Activated CD4-positive, alpha-beta T cell treated with anti-CD3 and anti-CD28 coated beads, Interleukin-2, amount 50 U/mL, for 48 hours (primary cell): ENCODE measurements at regions not wholly inside any gene's neighbourhood (a gene's known extent, or its start where the extent isn't known, plus 50 kb on each side); places are given as distances from the start of the nearest gene placed in this dataset.
"Not testable (repeated sequence)": the region's sequence is repeated elsewhere in the genome, so short reads cannot be mapped to it uniquely, and the experiment has no call there.

Experiments used
- DNase-seq, 2 experiments: peaks; one replicate each; pipeline ENCODE4 v3.0.0-alpha.2; 2020

GRCh38 chr11:90329043-90329442, 106.2 kb upstream of the CHORDC1 start:
- no peak for DNase-seq

DNA sequence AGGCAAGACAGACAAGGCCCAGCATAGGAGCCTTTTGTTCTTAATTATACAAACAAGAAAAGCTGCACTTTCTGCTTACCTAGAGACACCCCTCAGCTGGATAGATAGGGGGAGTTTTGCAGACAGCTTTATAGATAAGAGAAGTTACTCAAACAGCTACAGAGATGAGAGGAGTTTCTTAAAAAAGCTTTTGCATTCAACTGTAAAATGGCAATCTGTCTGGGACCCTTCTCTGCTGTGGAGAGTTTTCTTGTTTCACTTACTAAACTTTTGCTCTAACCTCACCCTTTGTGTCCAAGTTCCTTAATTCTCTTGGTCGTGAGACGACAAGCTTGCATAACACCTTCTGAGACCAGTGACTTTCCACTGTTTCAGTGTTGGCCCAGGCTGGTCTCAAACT, 103.8 kb upstream of the CHORDC1 start:
- no peak for DNase-seq

DNA sequence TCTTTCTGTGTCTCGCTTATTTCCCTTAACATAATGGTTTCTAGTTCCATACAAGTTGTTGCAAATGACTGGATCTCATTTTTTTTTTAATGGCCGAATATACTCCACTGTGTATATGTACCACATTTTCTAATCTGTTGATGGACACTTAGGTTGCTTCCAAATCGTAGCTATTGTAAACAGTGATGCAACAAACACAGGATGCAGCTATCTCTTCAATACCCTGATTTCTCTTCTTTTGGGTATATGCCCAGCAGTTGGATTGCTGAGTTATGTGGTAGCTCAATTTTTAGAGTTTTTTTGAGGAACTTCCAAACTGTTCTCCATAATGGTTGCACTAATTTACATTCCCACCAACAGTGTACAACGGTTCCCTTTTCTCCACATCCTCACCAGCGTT, 100.4 kb upstream of the CHORDC1 start:
- DNase-seq: no peak

DNA sequence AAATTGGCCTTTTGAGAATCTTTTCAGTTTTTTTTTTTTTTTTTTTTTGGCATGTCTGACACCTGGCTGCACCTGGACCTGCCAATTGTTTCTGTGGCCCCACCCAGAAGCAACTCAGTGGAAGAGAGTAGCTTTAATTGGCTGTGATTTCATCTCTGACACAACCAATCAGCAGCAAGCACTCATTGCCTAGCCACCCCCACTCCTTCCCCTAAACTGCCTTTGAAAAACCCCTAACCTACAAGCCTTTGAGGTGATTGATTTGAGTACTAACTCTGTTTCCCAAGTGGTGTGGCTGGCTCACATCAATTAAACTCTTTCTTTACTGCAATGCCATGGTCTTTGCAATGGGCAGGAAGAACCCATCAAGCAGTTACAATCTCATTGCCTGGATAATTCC, 98.2 kb upstream of the CHORDC1 start:
- no peak for DNase-seq

DNA sequence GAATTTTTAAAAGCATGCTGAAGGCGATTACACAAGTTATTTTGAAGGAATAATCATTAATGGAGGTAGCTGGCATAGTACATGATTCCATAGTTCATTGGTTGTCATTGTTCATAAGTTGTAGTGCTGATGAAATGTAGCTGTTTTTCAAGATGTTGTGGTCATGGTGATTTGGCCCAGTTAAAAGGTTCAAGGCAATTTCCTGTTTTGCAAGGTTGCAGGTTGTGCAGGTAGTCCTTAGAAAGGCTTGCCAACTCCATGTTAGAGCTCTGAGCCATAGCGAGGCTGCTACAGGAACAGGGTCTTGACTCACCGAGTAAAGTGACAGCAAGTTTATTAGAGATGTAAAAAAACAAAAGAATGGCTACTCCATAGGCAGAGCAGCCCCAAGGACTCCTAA, 95.8 kb upstream of the CHORDC1 start:
- no peak for DNase-seq

- no peak for DNase-seq
These were observed 87.4 kb upstream of the CHORDC1 start for GRCh38 chr11:90310210-90310609.

- DNase-seq: no peak
These were observed 86.8 kb upstream of the CHORDC1 start for GRCh38 chr11:90309693-90310092.

DNA sequence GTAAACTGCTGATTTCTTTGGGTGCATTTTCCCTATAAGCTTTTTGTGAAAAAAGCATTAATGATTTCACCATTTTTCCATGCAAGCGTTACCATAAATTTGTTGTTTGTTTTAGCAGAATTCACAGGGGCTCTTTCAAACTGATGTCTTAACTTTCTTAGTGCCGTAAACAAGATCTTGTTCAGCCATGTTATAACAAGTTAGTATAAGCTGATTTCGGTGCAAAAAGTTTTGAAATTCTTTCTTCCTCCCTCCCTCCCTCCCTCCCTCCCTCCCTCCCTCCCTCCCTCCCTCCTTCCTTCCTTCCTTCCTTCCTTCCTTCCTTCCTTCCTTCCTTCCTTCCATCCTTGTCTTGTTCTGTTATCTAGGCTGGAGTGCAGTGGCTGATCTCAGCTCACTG, 71.7 kb upstream of the CHORDC1 start:
- DNase-seq: no peak

DNA sequence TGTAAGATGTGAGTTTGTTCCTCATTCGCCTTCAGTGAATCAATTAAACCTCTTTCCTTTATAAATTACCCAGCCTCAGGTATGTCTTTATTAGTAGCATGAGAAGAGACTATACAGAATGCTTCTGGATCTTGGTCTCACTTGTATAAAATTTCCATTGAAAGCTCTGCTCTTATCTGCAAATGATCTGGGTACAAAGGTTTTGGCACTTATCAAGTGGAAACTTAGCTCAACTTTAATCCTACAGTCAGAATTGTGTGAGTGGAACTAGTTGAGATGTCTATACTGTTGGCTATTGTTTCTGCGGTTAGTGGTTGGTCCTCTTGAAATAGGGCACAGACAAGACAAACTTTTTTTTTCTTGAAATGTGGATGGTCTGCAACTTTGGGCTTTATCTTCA, 71.2 kb upstream of the CHORDC1 start:
- DNase-seq: no peak

GRCh38 chr11:90288212-90288821, 65.5 kb upstream of the CHORDC1 start:
- no peak for DNase-seq

- no peak for DNase-seq
These were observed 63.8 kb upstream of the CHORDC1 start for GRCh38 chr11:90286640-90287039.

DNA sequence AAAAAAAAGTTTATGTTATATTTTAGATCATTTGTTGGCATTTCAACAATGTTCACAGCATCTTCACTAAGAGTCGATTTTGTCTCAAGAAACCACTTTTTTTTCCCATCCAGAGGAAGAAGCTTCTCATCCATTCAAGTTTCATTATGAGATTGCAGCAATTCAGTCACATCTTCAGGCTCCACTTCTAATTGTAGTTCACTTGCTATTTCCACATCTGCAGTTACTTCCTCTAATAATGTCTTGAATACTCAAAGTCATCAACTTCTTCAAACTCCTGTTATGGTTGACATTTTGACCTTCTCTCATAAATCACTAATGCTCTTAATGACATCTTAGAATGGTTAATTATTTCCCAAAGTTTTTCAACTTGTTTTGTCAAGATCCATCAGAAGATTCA, 61.3 kb upstream of the CHORDC1 start:
- DNase-seq: no peak

- DNase-seq: not testable (repeated sequence)
These were observed 59.8 kb upstream of the CHORDC1 start for GRCh38 chr11:90282551-90283071.

GRCh38 chr11:90274362-90274761, 51.5 kb upstream of the CHORDC1 start:
- no peak for DNase-seq
